Epidermal melanocyte (primary cell): ENCODE measurements at regions not wholly inside any gene's neighbourhood (a gene's known extent, or its start where the extent isn't known, plus 50 kb on each side); places are given as distances from the start of the nearest gene placed in this dataset.

ENCODE experiments used
- DNase-seq: peaks from one replicate; pipeline ENCODE4 v3.0.0; 2011; ENCODE audit warnings: low spot score; ENCODE audit not compliant: insufficient read length

DNA sequence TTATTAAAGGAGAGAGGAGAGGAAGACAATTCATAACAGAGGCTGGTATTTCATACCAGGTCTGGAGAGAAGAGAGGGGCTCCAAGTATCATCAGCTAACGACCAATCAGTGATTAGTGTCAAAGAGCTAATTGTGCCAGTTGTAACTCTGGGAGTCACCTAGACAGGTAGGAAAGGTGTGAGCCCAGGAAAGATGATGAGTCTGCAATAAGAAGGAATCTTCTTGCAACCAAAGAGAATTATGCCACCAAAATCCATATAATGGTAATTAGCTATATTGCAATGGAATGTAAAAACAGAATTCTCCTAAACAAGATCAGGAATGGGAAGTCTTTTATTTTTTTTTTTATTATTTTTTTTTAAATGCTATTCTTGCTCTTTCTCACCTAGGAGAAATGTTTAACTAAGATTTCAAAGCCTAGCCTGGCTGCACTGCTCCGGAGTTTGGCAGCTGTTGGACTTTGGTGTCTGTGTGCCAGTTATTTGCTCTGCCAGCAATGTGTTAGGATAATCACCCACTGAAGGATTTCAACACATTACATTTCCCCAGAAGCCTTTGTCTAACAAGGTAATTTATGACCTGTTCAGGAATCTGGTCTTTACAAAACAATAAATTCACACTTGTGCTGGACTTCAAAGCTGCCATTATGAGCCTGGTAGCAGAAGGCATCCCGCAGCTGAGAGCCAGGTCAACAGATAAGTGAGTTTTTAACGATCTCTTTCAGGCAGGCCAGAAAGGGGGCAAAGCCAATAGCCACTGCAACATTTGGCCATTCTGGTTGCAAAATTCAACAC lies 89.4 kb downstream of the FOXB1 start:
- no peak for DNase-seq

GRCh38 chr15:60095711-60096110 lies 91.6 kb downstream of the FOXB1 start:
- no peak for DNase-seq

DNA sequence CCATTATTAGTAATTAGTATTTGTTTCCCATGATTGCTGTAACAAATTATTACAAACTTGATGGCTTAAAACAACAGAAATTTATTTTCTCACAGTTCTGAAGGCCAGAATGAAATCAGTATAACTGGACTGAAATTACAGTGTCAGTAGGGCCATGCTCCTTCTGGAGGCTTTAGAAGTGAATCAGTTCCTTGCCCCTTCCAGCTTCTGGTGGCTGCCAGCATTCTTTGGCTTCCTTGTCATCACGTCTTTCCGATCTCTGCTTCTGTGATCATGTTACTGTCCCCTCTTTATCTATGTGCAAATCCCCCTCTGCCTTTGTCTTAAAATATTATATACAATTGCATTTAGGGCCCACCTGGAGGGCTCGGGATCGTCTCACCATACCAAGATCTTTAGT lies 92.0 kb downstream of the FOXB1 start:
- DNase-seq = no peak

- no peak for DNase-seq
Measured at GRCh38 chr15:60101416-60101815, 97.3 kb downstream of the FOXB1 start.

- no peak for DNase-seq
Measured at GRCh38 chr15:60102748-60103147, 98.6 kb downstream of the FOXB1 start.

- DNase-seq = no peak
Measured at GRCh38 chr15:60110909-60111308, 106.8 kb downstream of the FOXB1 start.

DNA sequence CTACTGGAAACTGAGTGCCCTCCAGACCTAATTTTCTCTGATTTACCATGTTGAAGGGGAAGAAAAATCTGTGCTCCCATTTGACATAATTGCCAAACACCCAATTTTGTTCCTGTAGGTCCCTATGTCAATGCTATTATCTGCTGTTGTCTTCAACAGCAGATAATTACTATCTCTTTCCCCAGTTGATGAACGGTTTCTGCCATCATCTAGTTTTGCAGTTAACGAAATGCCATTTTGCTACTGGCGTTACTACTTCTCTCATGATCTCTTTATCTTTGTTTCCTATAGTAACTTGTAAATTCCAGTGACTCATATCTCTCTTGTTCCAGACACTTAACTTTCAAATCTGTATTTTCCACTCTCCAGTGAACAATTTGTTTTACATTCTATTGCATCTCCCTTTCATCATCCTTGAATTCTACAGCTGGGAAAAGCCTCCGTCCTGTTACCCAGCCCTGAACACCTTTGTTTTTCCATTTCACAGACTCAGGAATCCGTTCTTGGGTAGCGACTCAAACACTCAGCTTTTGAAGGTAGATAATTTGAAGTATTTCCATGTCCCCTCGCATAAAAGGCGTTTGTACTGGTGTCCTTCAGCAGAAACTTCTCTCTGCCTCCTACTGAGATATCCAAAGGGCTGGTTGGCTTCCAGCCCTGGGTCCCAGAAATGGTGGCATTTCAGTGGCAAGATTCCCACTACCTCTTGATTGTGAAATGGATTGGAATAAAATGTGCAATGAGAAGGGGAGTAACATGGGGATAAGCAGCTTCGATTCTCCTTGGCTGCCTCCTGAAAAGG lies 111.7 kb downstream of the FOXB1 start:
- no peak for DNase-seq

GRCh38 chr15:60116456-60117089 lies 112.5 kb downstream of the FOXB1 start:
- no peak for DNase-seq

DNA sequence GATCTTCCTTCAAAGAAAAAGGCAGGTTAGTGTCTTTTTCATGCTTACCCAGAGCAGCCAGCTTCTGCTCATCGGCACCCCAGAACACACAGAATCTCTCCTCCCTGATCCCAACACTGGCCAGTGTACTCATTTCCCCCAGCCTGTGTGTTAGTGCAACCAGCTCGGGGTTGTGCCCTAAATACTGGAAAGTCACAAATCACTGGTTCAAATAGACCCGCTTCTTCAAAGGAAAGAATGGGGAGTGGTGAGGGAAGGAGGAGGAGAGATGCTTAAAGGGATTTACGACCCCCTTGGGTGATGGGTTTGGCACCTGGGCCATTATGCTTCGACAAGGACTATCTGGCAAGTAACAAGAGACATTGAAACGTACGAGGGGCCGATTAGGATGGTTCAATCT lies 114.0 kb downstream of the FOXB1 start:
- DNase-seq = no peak

DNA sequence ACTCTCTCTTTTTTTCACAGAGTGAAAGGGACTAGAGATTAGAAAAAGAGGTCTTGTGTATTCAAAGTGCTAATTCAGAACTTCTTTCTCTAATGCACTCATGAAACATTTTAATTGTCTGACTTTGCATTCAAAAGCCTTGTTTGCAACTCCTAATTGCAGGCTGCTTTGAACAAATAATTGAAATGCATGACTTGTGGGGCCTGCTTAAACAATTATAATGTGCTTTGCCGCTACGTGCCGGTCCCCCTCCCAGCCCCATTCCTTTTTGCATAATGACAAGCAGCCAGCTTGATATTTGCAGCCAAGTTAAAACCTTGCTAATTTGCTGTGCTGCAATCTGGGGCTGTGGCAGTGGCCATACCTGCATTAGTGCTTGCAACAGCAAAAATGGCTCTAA lies 114.5 kb downstream of the FOXB1 start:
- no peak for DNase-seq

- DNase-seq = no peak
Measured at GRCh38 chr15:60119101-60119500, 115.0 kb downstream of the FOXB1 start.

- no peak for DNase-seq
Measured at GRCh38 chr15:60120100-60120499, 116.0 kb downstream of the FOXB1 start.

GRCh38 chr15:60121845-60122244 lies 117.7 kb downstream of the FOXB1 start:
- no peak for DNase-seq

DNA sequence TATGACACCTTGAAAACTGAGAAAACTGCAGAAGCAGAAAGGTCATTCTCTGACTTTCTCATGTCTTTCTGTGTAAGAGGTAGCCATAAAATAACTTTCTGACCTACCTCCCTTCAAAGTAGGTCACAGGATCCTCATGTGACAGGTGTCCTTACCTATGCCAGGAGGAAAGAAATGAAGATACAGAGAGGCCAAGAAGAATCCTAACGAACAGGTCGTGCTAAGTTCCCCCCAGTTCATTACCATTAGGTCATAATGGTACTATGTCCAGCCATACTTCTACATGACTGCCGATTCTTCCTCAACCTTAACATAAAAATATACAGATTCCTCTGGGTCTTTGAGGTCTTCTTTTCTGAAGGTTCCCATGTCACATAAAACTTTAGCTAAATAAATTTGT lies 118.6 kb downstream of the FOXB1 start:
- no peak for DNase-seq

GRCh38 chr15:60124460-60125070 lies 120.5 kb downstream of the FOXB1 start:
- DNase-seq = no peak

DNA sequence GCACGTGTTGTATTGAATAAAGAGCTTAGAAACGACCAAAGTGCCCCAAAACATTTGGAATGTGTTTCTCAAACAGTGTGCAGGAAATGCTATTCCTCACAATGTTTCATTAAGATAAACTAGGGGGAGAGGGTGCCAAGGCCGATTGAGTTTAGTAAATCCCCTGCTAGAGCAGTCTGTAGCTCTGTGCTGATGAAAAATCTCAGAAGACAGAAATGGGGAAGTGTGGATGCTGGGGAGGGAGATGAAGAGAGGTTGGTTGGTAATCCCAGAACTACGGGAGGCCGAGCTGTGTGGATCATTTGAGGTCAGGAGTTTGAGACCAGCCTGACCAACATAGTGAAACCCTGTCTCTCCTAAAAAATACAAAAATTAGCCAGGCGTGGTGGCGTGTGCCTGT lies 121.2 kb downstream of the FOXB1 start:
- no peak for DNase-seq

GRCh38 chr15:60126200-60126599 lies 122.1 kb downstream of the FOXB1 start:
- no peak for DNase-seq

GRCh38 chr15:60126661-60127060 lies 122.5 kb downstream of the FOXB1 start:
- DNase-seq = no peak

GRCh38 chr15:60128000-60128376 lies 123.9 kb downstream of the FOXB1 start:
- DNase-seq = no peak

GRCh38 chr15:60128710-60129109 lies 124.6 kb downstream of the FOXB1 start:
- DNase-seq = no peak

- no peak for DNase-seq
Measured at GRCh38 chr15:60130398-60130797, 126.3 kb downstream of the FOXB1 start.

DNA sequence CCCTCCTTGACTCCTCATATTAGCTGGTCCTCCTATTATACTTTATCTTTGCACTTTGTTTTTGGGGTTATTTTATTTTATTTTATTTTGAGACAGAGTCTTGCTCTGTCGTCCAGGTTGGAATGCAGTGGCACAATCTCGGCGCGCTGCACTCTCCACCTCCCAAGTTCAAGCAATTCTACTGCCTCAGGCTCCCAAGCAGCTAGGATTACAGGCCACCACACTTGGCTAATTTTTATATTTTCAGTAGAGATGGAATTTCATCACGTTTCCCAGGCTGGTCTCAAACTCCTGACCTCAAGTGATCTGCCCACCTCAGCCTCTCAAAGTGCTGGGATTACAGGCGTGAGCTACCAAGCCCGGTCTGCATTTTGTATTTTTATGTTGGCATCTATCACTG lies 126.7 kb downstream of the FOXB1 start:
- no peak for DNase-seq
